ENCODE measurements at regions not wholly inside any gene's neighbourhood (a gene's known extent, or its start where the extent isn't known, plus 50 kb on each side); places are given as distances from the start of the nearest gene placed in this dataset.

DNA sequence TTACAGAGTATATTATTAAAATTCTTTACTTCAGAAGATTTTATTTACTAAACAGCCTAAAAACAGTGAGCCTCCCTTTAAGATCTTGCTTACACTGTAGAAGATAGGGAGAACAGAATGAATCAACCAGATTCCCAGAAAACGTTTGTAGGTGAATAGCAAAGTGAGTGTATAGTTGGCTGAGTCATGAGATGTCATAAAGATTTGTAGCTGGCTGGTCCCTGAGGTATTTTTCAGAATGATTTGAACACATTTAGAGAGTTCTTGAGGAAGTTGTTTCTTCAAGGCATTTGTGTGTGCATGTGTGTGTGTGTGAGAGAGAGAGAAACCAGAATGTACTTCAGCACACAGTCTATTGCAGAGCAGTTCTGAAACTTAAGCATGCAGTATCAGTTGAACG is 159.4 kb upstream of the PRR16 start:
- TF ChIP-seq, protein P1, sequence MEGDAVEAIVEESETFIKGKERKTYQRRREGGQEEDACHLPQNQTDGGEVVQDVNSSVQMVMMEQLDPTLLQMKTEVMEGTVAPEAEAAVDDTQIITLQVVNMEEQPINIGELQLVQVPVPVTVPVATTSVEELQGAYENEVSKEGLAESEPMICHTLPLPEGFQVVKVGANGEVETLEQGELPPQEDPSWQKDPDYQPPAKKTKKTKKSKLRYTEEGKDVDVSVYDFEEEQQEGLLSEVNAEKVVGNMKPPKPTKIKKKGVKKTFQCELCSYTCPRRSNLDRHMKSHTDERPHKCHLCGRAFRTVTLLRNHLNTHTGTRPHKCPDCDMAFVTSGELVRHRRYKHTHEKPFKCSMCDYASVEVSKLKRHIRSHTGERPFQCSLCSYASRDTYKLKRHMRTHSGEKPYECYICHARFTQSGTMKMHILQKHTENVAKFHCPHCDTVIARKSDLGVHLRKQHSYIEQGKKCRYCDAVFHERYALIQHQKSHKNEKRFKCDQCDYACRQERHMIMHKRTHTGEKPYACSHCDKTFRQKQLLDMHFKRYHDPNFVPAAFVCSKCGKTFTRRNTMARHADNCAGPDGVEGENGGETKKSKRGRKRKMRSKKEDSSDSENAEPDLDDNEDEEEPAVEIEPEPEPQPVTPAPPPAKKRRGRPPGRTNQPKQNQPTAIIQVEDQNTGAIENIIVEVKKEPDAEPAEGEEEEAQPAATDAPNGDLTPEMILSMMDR (IDR thresholded peaks at IDR 0.05) = no peak
- TF ChIP-seq POLR2A (IDR thresholded peaks at IDR 0.05) = no peak
- TF ChIP-seq POLR2AphosphoS5 (IDR thresholded peaks at IDR 0.05; ENCODE audit: insufficient read depth in 1 of 2, low read depth in 1 of 2) = no peak
